HG02884 (cell line): ENCODE measurements at regions not wholly inside any gene's neighbourhood (a gene's known extent, or its start where the extent isn't known, plus 50 kb on each side); places are given as distances from the start of the nearest gene placed in this dataset.

Source experiments
- ATAC-seq: cut with Tn5 transposase; IDR thresholded peaks from one replicate; pipeline ENCODE4 v1.9.1; 2021; ENCODE audit warnings: mild to moderate bottlenecking, moderate library complexity; ENCODE audit not compliant: unreplicated experiment

GRCh38 chr11:134679592-134679991 is 267.6 kb upstream of the B3GAT1 start:
- ATAC-seq, result no peak

GRCh38 chr11:134678744-134679143 is 266.7 kb upstream of the B3GAT1 start:
- no peak for ATAC-seq

GRCh38 chr11:134677891-134678551 is 266.0 kb upstream of the B3GAT1 start:
- no peak for ATAC-seq

- no peak for ATAC-seq
These were observed 265.4 kb upstream of the B3GAT1 start for GRCh38 chr11:134677397-134677822.

GRCh38 chr11:134676516-134677287 is 264.7 kb upstream of the B3GAT1 start:
- ATAC-seq, result no peak

- ATAC-seq, result no peak
These were observed 263.9 kb upstream of the B3GAT1 start for GRCh38 chr11:134675983-134676382.

GRCh38 chr11:134674974-134675373 is 262.9 kb upstream of the B3GAT1 start:
- no peak for ATAC-seq

- no peak for ATAC-seq
These were observed 258.9 kb upstream of the B3GAT1 start for GRCh38 chr11:134670961-134671370.

- ATAC-seq, result no peak
These were observed 258.3 kb upstream of the B3GAT1 start for GRCh38 chr11:134670247-134670782.

- ATAC-seq, result no peak
These were observed 257.8 kb upstream of the B3GAT1 start for GRCh38 chr11:134669796-134670195.

GRCh38 chr11:134668796-134669195 is 256.8 kb upstream of the B3GAT1 start:
- ATAC-seq, result no peak

GRCh38 chr11:134668076-134668475 is 256.0 kb upstream of the B3GAT1 start:
- ATAC-seq, result no peak

- no peak for ATAC-seq
These were observed 255.5 kb upstream of the B3GAT1 start for GRCh38 chr11:134667505-134667904.

- ATAC-seq, result no peak
These were observed 255.1 kb upstream of the B3GAT1 start for GRCh38 chr11:134667175-134667500.

GRCh38 chr11:134666273-134667174 is 254.5 kb upstream of the B3GAT1 start:
- no peak for ATAC-seq

GRCh38 chr11:134665571-134666270 is 253.7 kb upstream of the B3GAT1 start:
- ATAC-seq, result no peak

- no peak for ATAC-seq
These were observed 253.1 kb upstream of the B3GAT1 start for GRCh38 chr11:134665188-134665535.

- no peak for ATAC-seq
These were observed 252.6 kb upstream of the B3GAT1 start for GRCh38 chr11:134664447-134665187.

GRCh38 chr11:134663506-134664313 is 251.7 kb upstream of the B3GAT1 start:
- no peak for ATAC-seq
